Central memory CD4-positive, alpha-beta T cell (primary cell): ENCODE measurements at regions not wholly inside any gene's neighbourhood (a gene's known extent, or its start where the extent isn't known, plus 50 kb on each side); places are given as distances from the start of the nearest gene placed in this dataset.
"Not testable (repeated sequence)": the region's sequence is repeated elsewhere in the genome, so short reads cannot be mapped to it uniquely, and the experiment has no call there.

ENCODE experiments used
- DNase-seq: peaks from one replicate; pipeline ENCODE4 v3.0.0; 2022

DNA sequence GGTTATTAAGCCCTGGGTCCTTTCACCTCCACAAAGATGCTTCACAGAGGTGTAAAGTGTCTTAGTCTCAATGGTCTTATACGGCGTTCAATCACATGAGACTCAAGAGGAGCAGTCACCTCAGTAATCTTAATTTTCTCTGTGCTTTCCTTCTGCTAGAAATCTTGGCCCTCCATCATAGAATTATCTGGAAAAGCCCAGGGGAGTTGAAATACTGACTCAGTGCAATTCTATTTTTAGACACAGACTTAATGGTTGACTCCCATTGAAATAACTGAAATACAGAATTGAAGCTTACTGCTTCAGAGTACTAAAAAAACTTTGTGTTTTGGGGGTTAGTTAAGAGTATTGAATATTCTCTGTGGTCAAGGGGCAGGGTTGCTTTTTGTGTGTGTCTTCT lies 94.5 kb upstream of the IL15 start:
- DNase-seq: no peak

DNA sequence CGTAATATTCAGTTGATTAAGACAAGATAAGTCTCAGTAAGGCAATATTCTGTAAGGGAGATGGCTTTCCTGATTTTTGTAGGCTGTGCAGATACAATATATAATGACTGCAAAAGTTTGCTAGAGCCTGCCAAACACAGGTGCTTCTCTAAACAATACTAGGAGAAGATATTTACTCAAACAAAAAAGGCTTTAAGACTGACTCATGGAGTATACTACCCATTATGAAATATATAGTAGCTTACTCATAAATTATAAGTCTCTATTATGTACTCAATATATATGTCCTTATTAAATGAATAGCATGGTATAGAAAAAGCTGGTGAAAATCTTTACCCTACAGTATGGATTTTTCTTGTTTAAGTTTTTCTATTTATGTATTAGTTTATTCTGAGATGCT lies 93.2 kb upstream of the IL15 start:
- no peak for DNase-seq

DNA sequence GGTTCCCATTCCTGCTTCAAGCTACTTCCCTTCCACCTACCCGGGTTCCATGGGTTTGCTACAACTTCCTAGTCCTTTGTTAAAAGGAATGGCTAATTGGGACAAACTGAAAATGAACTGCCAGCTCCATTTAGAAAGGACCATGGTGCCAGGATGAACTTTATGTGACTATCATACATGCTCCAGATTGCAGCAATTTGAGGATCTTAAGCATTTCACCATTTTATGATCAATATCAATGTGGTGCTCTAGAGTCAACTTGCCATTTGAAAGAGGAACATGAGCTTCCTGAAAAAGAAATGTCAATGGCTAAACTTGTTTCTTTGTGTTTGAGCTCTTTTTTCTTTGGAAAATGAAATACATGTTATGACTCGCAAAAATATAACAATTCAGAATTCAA lies 92.7 kb upstream of the IL15 start:
- DNase-seq: no peak

DNA sequence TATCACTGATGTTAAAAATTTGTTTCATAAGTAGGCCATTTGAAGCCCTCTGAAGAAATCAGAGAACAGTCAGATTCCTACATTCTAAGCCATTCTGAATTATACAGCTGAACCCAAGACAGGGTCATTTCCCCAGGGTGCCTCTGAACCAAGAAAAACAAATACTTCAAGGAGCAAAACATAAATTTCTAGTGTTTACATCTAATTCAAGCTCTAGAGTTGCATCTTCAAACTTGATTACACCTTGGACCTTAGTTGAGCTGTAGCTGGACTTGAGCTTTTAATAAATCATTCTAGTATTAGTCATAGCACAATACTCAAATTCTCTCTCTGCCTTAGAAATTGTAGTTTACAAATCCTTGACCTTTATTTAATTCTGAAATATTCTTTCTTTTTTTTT lies 87.6 kb upstream of the IL15 start:
- DNase-seq: no peak

DNA sequence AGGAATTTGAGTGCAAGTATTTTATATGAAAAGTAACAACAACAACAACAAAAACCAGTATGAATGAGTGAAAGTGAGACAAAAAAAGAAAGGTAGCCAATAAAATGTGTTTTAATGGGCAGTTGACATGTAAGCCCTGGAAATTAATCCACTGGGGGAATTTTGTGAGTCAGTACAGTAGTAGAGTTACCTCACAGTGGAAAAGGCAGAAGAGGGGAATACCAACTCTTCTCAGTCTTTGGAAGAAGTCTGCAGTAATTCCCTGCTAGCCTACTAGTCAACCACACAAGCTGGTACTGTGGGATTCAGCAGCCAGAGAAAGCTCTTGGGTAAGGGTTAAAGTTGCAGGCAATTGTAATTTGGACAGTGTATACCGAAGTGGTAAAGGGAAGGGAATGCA lies 76.3 kb upstream of the IL15 start:
- DNase-seq: no peak

DNA sequence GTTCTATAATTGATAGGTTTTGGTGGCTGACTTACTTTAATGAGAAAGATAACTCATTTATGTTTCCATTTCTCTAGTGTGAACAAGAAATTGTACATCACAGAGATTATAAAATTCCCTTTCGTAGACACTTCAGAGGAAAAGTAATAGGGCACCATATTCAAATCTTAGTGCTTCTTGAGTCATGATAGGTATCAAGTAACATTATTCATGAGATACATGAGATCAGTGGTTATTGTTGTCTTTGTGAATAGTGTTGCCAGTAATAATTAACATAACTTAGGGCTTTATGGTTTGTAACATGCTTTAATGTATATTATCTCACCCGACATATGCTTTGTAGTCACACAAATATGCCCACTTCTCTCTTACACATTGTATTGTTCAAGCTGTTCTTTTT lies 73.7 kb upstream of the IL15 start:
- DNase-seq: no peak

DNA sequence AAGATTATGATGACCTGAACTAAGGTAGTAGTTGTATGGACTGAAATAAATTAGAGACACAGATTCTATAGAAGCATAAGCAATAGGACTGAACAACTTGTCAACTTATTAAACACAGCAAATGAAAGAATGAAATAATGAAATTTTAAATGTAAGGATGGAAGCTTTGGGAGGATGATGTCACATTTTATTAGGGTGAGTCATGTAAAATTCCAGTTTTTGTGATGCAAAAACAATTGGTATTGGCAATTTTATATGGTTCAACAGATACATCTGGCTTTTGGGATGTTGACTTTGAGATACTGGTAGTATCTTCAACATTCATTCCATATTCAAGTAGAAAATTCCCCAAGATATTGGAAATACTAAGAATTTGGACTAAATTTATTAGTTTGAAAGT lies 72.7 kb upstream of the IL15 start:
- no peak for DNase-seq

DNA sequence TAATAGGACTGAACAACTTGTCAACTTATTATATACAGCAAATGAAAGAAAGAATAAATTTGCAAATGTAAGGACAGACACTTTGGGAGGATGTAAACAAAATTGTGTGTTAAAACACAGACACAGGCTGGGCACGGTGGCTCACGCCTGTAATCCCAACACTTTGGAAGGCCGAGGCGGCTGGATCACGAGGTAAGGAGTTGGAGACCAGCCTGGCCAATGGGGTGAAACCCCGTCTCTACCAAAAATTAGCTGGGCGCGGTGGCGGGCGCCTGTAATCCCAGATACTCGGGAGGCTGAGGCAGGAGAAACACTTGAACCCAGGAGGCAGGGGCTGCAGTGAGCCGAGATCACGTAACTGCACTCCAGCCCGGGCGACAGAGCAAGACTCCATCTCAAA lies 71.4 kb upstream of the IL15 start:
- not testable (repeated sequence) for DNase-seq

DNA sequence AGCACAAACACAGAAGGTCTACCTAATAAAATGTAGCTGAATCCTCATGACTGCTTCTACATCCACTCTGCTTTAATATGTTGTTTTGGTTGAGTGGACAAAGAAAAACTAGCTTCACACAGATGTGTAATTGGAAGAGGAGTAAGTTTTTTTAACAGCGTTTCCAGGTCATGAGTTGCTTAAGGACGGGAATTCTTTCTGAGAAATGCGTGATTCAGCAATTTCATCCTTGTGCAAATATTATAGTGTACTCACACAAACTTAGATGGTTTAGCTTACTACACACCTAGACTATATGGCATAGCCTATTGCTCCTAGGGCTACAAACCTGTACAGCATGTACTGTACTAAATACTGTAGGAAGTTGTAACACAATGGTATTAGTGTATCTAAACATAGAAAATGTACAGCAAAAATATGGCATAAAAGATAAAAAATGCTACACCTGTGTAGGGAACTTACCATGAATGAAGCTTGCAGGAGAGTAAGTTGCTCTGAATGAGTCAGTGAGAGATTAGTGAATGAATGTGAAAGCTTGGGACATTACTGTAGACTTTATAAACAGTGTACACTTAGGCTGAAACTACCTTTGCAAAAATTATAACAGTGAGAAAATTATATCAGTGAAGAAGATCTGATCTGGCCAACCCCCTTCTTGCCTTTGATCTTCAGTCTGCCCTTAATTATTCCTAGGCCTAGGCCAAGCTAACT lies 70.8 kb upstream of the IL15 start:
- no peak for DNase-seq

DNA sequence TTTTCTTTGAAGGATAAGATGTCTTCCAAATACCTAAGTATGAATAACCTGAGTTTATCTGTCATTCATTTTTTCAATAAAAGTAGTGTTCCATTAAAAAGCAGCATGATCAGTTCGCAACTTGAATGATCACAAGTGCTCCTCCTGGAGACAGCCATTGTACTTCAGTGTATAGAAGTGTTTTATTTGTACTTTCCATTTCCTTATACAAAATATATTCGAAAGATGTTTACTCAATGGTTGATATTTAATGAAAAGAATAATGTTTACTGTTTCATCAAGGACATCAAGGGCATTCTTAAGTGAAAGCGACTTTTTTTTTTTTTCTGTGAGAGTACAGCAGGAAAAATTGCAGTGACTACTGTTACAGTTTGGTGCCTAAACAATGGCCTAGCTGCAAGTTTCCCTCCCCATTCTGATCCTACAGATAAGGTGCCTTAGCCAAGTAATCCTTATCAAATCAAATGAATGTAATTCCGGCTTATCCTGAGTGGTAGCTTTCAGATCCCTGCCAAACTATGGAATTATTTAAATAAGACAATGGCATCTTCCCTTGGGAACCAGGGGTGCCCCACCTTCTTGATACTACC lies 69.0 kb upstream of the IL15 start:
- no peak for DNase-seq

DNA sequence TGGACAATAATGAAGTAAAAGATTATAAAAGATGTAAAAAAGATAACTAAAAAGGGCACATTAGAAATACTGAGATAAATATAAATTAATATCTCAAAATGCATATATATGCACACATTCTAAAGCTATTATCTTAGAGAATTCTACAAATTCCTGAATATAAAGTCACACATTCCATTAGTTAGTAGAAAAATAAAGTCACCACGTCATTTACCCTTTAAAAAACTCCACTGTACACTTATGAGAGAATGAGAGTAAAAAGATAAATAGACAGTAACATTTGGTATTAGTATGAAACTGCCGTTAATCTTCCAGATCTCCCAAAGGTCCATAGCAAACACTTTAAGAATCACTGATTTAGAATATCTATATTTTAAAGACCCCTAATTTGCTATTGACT lies 67.2 kb upstream of the IL15 start:
- no peak for DNase-seq

DNA sequence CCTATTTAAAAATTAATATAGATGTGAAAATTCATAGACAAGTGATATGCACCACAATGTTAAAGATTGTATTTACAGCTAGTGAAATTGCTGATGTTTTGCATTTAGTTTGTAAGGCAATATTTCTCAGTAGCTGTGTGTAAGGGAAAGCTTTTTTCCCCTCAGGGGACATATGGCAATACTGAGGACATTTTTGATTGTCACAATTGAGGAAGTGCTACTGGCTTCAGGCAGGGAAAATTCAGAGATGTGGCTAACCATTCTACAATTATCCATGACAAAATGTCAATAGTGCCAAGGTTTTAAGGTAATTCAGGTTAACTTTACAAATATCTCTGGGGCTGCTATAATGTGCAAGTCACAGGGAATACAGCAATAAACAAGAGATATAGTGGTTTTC lies 66.1 kb upstream of the IL15 start:
- no peak for DNase-seq

DNA sequence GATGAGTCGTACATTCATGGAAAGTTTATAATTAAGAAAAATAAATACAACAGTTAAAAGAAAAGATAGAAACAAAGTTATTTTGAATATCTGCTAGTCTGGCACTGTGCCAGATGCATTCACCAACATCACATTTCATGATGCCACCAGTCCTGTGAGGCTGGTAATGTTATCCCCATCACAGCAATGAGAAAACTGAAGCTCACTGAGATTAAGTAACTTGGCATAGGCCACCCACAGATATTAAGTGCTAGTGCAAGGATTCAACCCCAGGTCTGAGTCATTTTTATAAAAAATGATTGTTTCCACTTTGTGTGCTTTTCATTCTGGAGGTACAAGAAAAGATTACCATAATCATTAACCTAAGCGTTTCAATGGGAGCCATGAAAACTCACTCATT lies 65.0 kb upstream of the IL15 start:
- no peak for DNase-seq

DNA sequence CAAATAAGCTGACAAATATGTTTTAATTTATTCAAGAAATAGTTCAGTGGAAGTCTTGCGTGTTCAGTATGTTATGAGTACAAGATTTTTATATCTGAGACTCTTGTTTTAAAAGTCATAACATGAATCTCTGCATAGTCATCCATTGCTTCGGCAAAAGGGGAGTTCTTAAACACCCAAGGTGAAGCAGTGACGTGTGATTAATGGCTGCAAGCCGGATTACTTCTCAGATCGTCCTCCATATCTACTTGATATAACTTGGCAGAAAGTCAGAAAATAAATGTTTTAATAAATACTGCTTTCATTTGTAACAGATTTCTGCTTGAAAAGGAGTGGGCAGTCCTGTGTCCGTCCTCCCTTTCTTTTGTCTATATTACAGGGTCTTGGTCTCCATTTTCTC lies 64.6 kb upstream of the IL15 start:
- no peak for DNase-seq

DNA sequence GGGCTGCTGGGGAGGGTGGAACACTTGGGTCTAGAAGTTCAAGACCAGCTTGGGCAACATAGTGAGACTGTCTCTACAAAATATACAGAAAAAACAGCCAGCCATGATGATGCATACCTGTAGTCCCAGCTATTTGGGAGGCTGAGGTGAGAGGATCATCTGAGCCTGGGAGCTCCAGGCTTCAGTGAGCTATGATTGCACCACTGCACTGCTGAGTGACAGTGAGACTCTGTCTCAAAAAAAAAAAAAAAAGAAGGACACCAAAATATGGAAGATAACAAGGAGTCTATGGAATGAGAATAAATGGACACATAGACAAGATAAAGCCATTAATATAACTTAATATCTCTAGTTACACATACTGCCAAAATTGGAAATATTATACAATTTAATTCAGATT lies 62.7 kb upstream of the IL15 start:
- DNase-seq: no peak

DNA sequence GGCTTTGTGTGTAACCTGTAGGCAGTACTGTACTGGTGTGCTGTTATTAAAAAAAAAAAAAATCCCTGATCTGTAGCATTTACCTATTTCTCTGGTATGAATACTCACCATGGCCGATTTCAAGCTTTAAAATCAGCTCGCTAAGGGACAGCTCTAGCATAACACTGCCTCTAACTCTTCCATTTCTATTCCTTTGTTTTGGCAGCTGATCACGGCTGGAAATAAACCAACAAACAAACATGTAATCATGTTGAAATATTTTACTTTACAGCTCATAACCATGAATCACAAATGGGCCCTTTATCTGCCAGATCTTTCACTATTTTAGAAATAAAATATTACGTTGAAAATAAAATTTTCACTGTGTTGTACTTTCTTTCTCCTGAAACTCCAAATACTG lies 60.5 kb upstream of the IL15 start:
- DNase-seq: no peak

DNA sequence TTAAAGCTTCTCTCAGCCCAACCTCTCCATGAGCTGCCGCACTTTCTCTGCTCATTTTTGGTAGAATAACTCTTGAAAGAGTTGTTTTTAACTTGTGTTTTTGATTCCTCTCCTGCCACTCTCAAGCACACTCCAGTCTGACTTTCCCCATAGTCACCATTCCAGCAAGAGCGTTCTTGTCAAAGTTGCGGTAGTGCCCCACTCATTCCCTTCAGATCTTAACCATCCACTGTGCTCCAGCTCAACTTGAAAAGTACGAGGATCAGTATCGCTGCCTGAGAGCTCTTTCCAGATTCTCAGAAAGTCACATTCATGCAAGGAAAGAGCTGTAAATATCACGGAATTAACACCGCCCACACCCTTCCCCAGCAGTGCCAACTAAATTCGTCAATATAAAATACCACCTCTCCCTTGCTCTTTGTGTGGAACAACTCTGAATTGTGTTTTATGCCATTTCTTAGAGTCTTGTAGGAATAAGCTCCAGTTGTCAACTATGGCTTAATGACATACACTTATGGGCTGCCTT lies 59.7 kb upstream of the IL15 start:
- DNase-seq: no peak

DNA sequence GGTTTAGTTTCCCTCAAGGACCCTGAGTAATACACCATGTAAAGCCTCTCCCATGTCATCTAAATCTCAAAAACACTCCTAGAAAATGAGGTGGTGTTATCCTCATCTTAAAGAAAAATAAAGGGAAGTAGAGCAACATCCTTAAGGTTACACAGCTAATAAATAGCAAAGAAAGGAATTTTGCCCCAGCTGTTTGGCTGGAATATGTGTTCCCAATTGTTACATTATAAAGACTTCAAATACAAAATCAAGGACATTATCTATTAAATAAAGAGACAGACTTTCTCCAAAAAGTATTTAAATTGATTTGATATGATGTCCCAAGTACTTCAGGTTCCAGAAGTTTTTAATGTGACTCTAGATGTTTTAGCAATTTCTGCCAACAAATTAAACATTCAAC lies 57.9 kb upstream of the IL15 start:
- no peak for DNase-seq

DNA sequence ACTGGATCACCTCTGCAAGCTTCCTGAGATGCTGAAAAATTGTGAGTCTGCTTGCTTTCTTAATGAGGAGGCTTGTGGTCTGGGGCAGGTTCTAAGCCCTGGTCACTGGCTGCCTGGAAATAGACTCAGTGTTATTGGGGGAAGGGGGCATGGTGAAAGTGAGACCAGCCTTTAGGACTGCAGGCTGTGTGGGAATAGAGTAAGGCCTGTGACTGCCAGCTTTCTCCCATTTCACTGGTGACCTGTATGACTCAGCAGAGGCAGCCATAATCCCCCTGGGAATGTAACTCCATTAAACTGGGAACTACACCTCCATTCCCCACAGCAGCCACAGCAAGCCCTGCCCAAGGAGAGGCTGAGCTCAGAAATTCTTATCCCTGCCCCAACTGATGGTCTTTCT lies 55.9 kb upstream of the IL15 start:
- no peak for DNase-seq
